ENCODE measurements at regions not wholly inside any gene's neighbourhood (a gene's known extent, or its start where the extent isn't known, plus 50 kb on each side); places are given as distances from the start of the nearest gene placed in this dataset.
"Not testable (repeated sequence)": the region's sequence is repeated elsewhere in the genome, so short reads cannot be mapped to it uniquely, and the experiment has no call there.

- no peak for DNase-seq
- intact Hi-C loops (cut with DNase I): no loop called here
Measured at GRCh38 chr19:31520633-31521032, 171.4 kb upstream of the TSHZ3 start.

GRCh38 chr19:31525610-31526147 lies 176.4 kb upstream of the TSHZ3 start:
- intact Hi-C loops (cut with DNase I): no loop called here
- no peak for DNase-seq

GRCh38 chr19:31527443-31527842 lies 178.2 kb upstream of the TSHZ3 start:
- intact Hi-C loops (cut with DNase I): no loop called here
- no peak for DNase-seq

- intact Hi-C loops (cut with DNase I): no loop called here
- DNase-seq: no peak
Measured at GRCh38 chr19:31528261-31528660, 179.0 kb upstream of the TSHZ3 start.

- intact Hi-C loops (cut with DNase I): no loop called here
- DNase-seq: no peak
Measured at GRCh38 chr19:31529121-31529520, 179.9 kb upstream of the TSHZ3 start.

- DNase-seq: no peak
- intact Hi-C loops (cut with DNase I): no loop called here
Measured at GRCh38 chr19:31530781-31531180, 181.5 kb upstream of the TSHZ3 start.

GRCh38 chr19:31531326-31531725 lies 182.1 kb upstream of the TSHZ3 start:
- no peak for DNase-seq
- intact Hi-C loops (cut with DNase I): no loop called here

- no peak for DNase-seq
- intact Hi-C loops (cut with DNase I): no loop called here
Measured at GRCh38 chr19:31532034-31532433, 182.8 kb upstream of the TSHZ3 start.

GRCh38 chr19:31533114-31533513 lies 183.9 kb upstream of the TSHZ3 start:
- intact Hi-C loops (cut with DNase I): no loop called here
- DNase-seq: no peak

- no peak for DNase-seq
- intact Hi-C loops (cut with DNase I): no loop called here
Measured at GRCh38 chr19:31534231-31534630, 185.0 kb upstream of the TSHZ3 start.

- intact Hi-C loops (cut with DNase I): no loop called here
- no peak for DNase-seq
Measured at GRCh38 chr19:31534786-31535657, 185.8 kb upstream of the TSHZ3 start.

GRCh38 chr19:31535691-31536460 lies 186.6 kb upstream of the TSHZ3 start:
- no peak for DNase-seq
- intact Hi-C loops (cut with DNase I): no loop called here

- intact Hi-C loops (cut with DNase I): no loop called here
- DNase-seq: no peak
Measured at GRCh38 chr19:31537136-31537535, 187.9 kb upstream of the TSHZ3 start.

GRCh38 chr19:31537902-31538301 lies 188.7 kb upstream of the TSHZ3 start:
- DNase-seq; intact Hi-C loops (cut with DNase I): not testable (repeated sequence)

- no peak for DNase-seq
- intact Hi-C loops (cut with DNase I): no loop called here
Measured at GRCh38 chr19:31538879-31539278, 189.6 kb upstream of the TSHZ3 start.

- intact Hi-C loops (cut with DNase I): no loop called here
- no peak for DNase-seq
Measured at GRCh38 chr19:31539386-31539785, 190.2 kb upstream of the TSHZ3 start.

GRCh38 chr19:31541396-31541795 lies 192.2 kb upstream of the TSHZ3 start:
- intact Hi-C loops (cut with DNase I): no loop called here
- DNase-seq: no peak

GRCh38 chr19:31543456-31543855 lies 194.2 kb upstream of the TSHZ3 start:
- intact Hi-C loops (cut with DNase I): no loop called here
- no peak for DNase-seq

GRCh38 chr19:31545777-31546176 lies 196.5 kb upstream of the TSHZ3 start:
- intact Hi-C loops (cut with DNase I): no loop called here
- DNase-seq: no peak

- intact Hi-C loops (cut with DNase I): no loop called here
- DNase-seq: no peak
Measured at GRCh38 chr19:31546205-31546960, 197.1 kb upstream of the TSHZ3 start.

GRCh38 chr19:31548941-31549340 lies 199.7 kb upstream of the TSHZ3 start:
- DNase-seq: peak in 2 of 10 donors; percentile 12 to 18
- intact Hi-C loops (cut with DNase I): no loop called here

Data from posterior cingulate gyrus (tissue), 11 donors.